HK-2 (cell line): ENCODE measurements at regions not wholly inside any gene's neighbourhood (a gene's known extent, or its start where the extent isn't known, plus 50 kb on each side); places are given as distances from the start of the nearest gene placed in this dataset.

Source experiments
- DNase-seq: peaks from one replicate; pipeline ENCODE4 v3.0.0-alpha.2; 2018; ENCODE audit not compliant: unreplicated experiment

DNA sequence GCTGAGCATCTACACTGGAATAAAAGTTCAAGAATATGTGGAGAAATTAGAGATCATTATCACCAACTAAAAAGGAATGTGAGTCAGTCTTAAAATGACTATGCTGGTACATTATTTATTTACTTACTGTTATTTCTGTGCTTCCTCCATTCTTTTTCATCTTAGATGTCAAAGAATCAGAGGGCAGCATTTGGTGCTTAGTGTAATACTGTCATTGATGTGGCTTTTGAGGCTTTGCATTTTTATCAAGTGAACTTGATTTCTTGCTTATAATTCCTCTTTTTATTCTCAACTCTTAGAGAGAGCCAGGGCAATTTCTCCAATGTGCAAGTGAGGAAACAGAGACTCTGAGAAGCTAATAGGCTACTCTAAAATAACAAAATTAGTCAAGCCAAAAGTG is 163.7 kb upstream of the TRPC7 start:
- no peak for DNase-seq

- no peak for DNase-seq
Measured at GRCh38 chr5:136528481-136529030, 163.2 kb upstream of the TRPC7 start.

- no peak for DNase-seq
Measured at GRCh38 chr5:136527311-136527710, 162.0 kb upstream of the TRPC7 start.

DNA sequence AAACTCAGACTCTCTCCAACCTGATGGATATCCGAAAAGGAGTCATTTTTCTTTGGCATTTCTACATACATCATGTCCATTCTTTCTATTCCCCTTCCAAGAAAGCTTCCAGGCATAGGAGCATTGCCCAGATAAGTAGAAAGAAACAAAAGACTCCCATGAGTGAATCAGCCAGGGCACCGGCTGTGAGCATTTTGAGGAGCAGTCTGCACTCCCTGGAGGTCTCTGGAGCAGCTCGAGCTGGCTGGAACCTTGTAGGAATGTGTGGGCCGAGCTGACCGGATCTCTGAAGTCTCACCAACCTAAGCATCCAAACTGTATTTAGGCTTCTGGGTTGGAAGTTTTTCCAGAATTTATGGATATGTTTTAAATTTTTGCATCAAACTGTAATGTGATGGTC is 161.4 kb upstream of the TRPC7 start:
- DNase-seq, result no peak

DNA sequence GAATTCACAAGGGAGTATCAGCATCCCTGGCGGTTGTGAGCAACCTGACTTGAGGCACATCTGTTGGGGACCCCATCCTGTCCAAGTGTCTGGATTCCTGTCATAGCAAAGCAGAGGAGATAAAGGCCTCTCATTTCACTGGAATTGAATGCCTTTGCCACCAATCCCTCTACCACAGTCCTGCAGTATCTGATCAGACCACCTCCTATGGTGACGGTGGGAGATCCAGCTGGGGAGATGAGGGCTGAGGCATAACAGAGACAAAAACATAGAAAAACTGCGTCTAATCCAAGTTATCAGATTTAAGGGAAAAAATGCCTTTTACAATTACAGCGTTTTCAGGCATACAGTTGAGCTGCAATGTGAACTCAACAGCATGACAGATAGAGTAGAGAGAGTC is 160.7 kb upstream of the TRPC7 start:
- no peak for DNase-seq

DNA sequence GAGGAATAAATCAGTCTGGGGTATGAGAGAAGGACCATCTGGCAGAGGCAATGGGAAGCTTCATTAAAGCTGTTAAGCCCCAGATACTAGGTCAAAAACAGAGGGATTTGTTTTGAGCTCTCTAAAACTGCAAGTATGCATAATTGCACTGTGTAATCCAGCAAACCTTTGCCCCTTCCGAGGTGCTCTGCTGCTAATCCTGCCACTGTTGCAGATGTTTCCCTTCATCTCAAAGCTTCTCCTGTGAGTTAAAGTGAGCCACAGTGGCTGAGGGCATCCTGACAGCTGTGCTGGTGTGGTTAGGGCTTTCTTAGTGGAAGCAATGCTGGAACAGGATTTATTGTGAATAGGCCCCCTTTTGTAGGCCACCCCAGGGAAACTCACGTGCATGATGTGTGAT is 160.3 kb upstream of the TRPC7 start:
- DNase-seq, result no peak

GRCh38 chr5:136522217-136522956 is 157.0 kb upstream of the TRPC7 start:
- DNase-seq, result no peak

- DNase-seq, result no peak
Measured at GRCh38 chr5:136521696-136522095, 156.4 kb upstream of the TRPC7 start.

GRCh38 chr5:136518814-136519213 is 153.5 kb upstream of the TRPC7 start:
- no peak for DNase-seq

GRCh38 chr5:136518174-136518573 is 152.8 kb upstream of the TRPC7 start:
- DNase-seq, result no peak

- no peak for DNase-seq
Measured at GRCh38 chr5:136517755-136518154, 152.4 kb upstream of the TRPC7 start.

GRCh38 chr5:136516637-136517036 is 151.3 kb upstream of the TRPC7 start:
- no peak for DNase-seq

GRCh38 chr5:136513430-136513829 is 148.1 kb upstream of the TRPC7 start:
- DNase-seq, result no peak

DNA sequence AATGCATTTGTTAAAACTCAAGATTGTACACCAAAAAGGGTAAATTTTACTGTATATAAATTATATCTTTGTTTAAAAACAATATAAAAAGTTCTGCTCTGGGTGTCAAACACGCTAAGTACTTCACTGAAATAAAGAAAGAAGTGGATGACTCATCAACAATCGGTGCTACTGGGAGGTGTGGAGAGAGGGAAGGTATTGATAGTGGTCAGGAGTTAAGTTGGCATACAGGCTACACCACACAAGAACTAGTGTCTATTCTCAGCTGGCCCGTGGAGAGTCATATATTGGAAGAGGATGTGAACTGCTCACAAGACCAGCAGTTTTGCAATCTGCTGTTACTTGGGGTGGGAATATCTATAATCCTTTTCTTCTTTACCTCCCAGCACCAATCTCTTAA is 145.7 kb upstream of the TRPC7 start:
- DNase-seq, result no peak

DNA sequence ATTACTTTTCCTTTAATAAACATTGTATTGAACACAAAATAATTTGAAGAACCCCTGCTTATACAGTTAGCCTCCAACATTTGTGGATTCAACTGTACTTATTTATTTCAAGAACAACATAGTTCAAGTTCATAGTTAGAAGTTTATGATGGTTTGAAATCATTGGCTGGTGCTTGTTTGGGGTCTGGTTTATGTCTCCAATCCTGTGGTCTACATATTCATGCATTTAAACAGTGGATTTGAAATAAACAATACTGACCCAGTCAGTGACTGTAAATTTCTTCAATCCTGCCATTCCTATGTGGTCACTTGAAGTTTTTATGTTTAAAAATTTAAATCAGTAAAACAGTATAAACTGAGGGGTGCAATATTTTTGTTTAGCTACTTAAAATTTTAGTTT is 145.1 kb upstream of the TRPC7 start:
- DNase-seq, result no peak

- no peak for DNase-seq
Measured at GRCh38 chr5:136506131-136506530, 140.8 kb upstream of the TRPC7 start.

GRCh38 chr5:136501133-136501532 is 135.8 kb upstream of the TRPC7 start:
- no peak for DNase-seq

DNA sequence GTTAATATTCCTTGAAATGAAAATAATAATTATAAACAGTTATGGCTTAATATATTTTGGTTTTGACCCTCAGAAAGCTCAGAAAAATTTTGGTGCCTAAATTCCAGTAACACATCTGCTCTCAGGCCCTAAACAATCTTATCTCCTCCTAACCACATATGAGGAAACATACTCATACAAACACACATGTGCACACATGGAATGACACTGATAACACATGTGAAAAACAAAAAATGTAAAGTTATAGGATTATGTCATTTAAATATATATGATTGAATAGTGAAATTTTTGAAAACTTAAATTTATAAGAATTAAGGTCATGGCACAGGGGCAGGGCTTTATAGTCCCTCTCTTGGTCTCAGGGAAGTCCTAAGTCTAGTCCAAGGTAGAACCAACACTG is 127.2 kb upstream of the TRPC7 start:
- no peak for DNase-seq

DNA sequence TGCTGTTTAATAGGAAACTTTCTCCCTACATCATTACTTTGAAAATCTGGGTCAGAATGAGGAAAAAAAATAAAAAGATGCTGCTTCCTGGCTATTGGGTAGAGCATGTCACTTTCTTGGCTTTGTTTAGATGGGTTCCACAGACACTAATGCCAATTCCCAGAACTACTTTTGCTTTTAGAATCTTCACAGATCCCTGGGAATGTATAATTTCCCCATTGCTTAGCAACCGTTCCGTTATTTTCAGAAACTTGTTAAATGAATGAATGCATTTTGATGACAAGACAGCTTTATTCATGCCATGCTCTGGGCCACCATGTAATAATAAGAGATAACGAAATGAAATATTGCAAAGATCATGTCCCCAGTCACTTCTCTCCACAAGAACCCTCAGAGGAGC is 126.5 kb upstream of the TRPC7 start:
- no peak for DNase-seq

DNA sequence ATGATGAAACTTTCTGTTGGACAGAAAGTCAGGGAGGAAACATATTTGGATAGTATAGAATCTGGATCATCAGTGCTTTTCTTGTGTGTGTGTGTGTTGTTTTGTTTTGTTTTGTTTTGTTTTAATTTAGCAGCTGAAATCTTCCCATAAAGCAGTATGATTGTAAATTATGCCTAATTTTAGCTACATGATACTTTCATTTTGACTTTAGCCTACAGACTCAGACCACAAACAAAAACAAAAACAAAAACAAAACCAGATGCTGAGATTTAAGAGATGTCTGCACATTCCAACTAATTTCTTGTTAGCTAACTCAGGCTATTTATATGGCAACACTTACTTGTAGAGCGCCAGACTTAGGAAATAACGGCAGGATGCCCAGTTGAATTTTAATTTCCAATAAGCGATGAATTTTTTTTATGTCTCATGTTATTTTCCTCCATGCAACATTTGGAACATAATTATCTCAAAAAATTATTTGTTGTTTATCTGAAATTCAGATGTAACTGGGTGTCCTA is 119.5 kb upstream of the TRPC7 start:
- no peak for DNase-seq

DNA sequence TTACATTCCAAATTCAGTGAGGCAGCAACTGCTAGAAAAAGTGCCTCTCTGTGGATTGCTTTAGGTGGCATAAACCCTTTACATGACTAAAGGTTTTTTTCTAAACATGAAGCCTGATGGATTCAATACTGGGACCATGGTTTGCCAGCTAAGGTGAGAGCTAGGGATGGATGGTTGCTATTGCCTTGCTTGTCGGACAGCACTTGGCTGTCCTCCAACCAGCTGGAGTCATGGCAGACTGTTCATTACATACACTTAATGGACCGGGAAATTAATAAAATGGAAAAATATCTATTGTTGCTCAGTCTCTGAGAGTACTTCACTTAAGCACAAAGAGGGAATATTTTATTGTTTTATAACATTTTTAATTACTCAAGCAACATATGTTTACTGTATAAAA is 116.9 kb upstream of the TRPC7 start:
- DNase-seq, result no peak

DNA sequence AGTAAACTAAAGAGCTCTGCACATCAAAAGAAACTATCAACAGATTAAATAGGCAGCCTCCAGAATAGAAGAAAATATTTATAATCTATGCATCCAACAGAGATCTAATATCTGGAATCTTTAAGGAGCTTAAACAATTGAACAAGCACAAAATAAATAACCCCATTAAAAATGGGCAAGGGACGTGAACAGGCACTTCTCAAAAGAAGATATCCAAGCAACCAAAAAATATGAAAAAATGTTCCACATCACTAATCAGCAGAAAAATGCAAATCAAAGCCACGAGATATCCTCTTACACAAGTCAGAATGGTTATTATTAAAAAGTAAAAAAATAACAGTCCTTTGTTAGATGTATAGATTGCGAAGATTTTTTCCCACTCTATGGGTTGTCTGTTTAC is 109.1 kb upstream of the TRPC7 start:
- no peak for DNase-seq

DNA sequence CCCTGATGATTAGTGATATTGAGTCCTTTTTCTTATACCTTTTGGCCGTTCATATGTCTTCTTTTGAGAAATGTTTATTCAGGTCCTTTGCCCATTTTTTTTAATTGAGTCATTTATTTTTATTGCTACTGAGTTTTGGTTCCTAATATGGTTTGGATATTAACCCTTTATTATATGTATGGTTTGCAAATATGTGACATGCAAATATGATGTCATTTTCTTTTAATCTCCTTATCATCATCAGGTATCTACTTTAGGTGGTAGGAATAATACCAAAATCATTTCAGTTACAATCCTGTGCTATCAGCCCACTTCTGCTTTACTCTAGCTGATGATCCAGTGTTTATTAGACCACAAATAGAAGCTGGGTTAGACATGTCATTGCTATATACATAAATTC is 102.3 kb upstream of the TRPC7 start:
- DNase-seq, result no peak

DNA sequence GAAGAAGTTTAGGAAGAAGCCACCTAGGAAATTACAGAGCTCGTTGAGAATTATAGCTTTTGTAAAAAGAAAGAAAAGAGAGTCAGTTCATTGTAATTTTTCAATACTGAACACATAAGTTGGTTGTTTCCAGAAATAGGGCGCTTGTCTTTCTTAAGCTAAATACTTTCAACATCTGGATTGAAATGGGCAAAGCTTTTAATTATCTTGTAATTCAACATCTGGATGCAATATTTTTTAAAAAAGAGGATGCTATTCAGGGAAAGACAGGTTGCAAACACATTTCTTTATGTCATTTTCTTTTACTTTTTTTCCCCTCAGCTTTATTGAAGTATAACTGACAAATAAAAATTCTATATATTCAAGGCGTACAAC is 100.7 kb upstream of the TRPC7 start:
- no peak for DNase-seq
